Fibroblast of lung (primary cell): ENCODE measurements at regions not wholly inside any gene's neighbourhood (a gene's known extent, or its start where the extent isn't known, plus 50 kb on each side); places are given as distances from the start of the nearest gene placed in this dataset.

Experiments
- CTCF ChIP-seq, 2 donors: IDR thresholded peaks in 1 of 2; conservative IDR thresholded peaks in 1 of 2; 1 replicate in 1 of 2; 2 replicates in 1 of 2; pipeline ENCODE4 v1.5.1; 2011 to 2012; ENCODE audit warnings: low read length in 2 of 2, control low read depth in 1 of 2, inconsistent platforms in 1 of 2, low read depth in 1 of 2, mild to moderate bottlenecking in 1 of 2
- EZH2 ChIP-seq: IDR thresholded peaks from 2 replicates; pipeline ENCODE4 v1.5.1; 2012; ENCODE audit warnings: low read length, control low read depth, mild to moderate bottlenecking; ENCODE audit errors: missing control alignments

GRCh38 chr2:195318440-195319111 lies 338.4 kb upstream of the SLC39A10 start:
- peak; percentile 37 to 50 for TF ChIP-seq CTCF (conservative IDR thresholded peaks at IDR 0.05 in 1 of 2, IDR thresholded peaks at IDR 0.05 in 1 of 2; ENCODE audit: low read depth in 1 of 2, low read length in 2 of 2)
- no peak for TF ChIP-seq EZH2
